HCT116 (cell line): ENCODE measurements at regions not wholly inside any gene's neighbourhood (a gene's known extent, or its start where the extent isn't known, plus 50 kb on each side); places are given as distances from the start of the nearest gene placed in this dataset.

ENCODE experiments used
- ATAC-seq: fragments of 200-7000 bp; cut with Tn5 transposase; 2 replicates; pipeline ENCODE4 v1.9.1; 2020; ENCODE audit warnings: mild to moderate bottlenecking, moderate library complexity
- BruUV-seq: library from RNA; stranded (reverse); fragments of 400-500 nt; replicated peaks from 2 replicates; lab custom pipeline; 2021; lab: Mats Ljungman, UMichigan
- CTCF ChIA-PET: fragments of 300-600 bp; sonication (Branson Sonifier 250); formaldehyde crosslinking; loops from one replicate; lab custom pipeline; 2021; ENCODE audit warnings: antibody characterized with exemption; lab: Charles Lee
- POLR2A ChIA-PET: fragments of 300-600, 350-600 bp; sonication (Branson Sonifier 250); formaldehyde crosslinking; loops from one replicate; lab custom pipeline; 2021; ENCODE audit warnings: antibody characterized with exemption; lab: Charles Lee
- RAD21 ChIA-PET, 2 experiments: fragments of 300-600 bp; sonication (Branson Sonifier 250); formaldehyde crosslinking; loops; one replicate each; lab custom pipeline; 2023; ENCODE audit warnings: low total read pairs in 2 of 2; ENCODE audit not compliant: uncharacterized antibody in 2 of 2, unreplicated experiment in 2 of 2, low non-redundant PET in 1 of 2; lab: Charles Lee
- DNase-seq: peaks from one replicate; pipeline ENCODE4 v3.0.0-alpha.2; 2010; ENCODE audit warnings: low read depth, low spot score
- H2AFZ ChIP-seq: fragments of 200-600 bp; shearing (Covaris generic), sonication (generic); 2 replicates; pipeline ENCODE4 v1.6.1; 2017; ENCODE audit warnings: low read depth, mixed run types, mixed read lengths, antibody characterized with exemption, low read length; ENCODE audit not compliant: poor library complexity, severe bottlenecking
- H3K27ac ChIP-seq: 2 replicates; pipeline ENCODE4 v1.5.1; 2012; ENCODE audit warnings: low read depth, low read length
- H3K27me3 ChIP-seq: fragments of 200-600 bp; sonication (generic); 2 replicates; pipeline ENCODE4 v1.6.1; 2016; ENCODE audit warnings: mixed run types, low read length, mixed read lengths; ENCODE audit not compliant: insufficient read depth
- H3K36me3 ChIP-seq, 2 experiments: fragments of 200-500 bp in 1 of 2; fragments of 200-600 bp in 1 of 2; sonication (Bioruptor generic) in 1 of 2; sonication (generic) in 1 of 2; 2 replicates each; pipeline versions ENCODE4 v1.5.1 to v1.6.1; 2014 to 2016; ENCODE audit warnings: low read length in 2 of 2, inconsistent platforms in 1 of 2, mixed read lengths in 1 of 2, mixed run types in 1 of 2; ENCODE audit not compliant: insufficient read depth in 2 of 2, control insufficient read depth in 1 of 2
- H3K4me1 ChIP-seq, 2 experiments: fragments of 200-600 bp in 1 of 2; sonication (generic) in 1 of 2; 2 replicates each; pipeline versions ENCODE4 v1.5.1 to v1.6.1; 2012 to 2017; ENCODE audit warnings: low read length in 2 of 2, inconsistent platforms in 1 of 2, mild to moderate bottlenecking in 1 of 2, mixed read lengths in 1 of 2, mixed run types in 1 of 2, moderate library complexity in 1 of 2; ENCODE audit not compliant: insufficient read depth in 2 of 2, control insufficient read depth in 1 of 2
- H3K4me2 ChIP-seq: fragments of 200-600 bp; sonication (generic); 2 replicates; pipeline ENCODE4 v1.6.1; 2017; ENCODE audit warnings: mixed run types, low read length, mixed read lengths
- H3K4me3 ChIP-seq, 2 experiments: fragments of 200-600 bp in 1 of 2; sonication (generic) in 1 of 2; replicated peaks in 1 of 2; 2 replicates each; pipeline ENCODE4 v1.5.1; 2011 to 2016; ENCODE audit warnings: low read length in 2 of 2, control low read depth in 1 of 2, low read depth in 1 of 2, mild to moderate bottlenecking in 1 of 2, mixed read lengths in 1 of 2, mixed run types in 1 of 2
- H3K79me2 ChIP-seq: fragments of 200-600 bp; sonication (generic); 2 replicates; pipeline ENCODE4 v1.6.1; 2017; ENCODE audit warnings: mild to moderate bottlenecking, mixed run types, low read length, moderate library complexity, mixed read lengths; ENCODE audit not compliant: insufficient read depth
- H3K9ac ChIP-seq: fragments of 200-600 bp; sonication (generic); 2 replicates; pipeline ENCODE4 v1.6.1; 2016; ENCODE audit warnings: low read length, mixed read lengths
- H3K9me2 ChIP-seq: fragments of 200-600 bp; sonication (generic), shearing (Covaris generic); 2 replicates; pipeline ENCODE4 v1.6.1; 2017; ENCODE audit warnings: mixed run types, mild to moderate bottlenecking, moderate library complexity; ENCODE audit not compliant: insufficient read depth
- H3K9me3 ChIP-seq, 2 experiments: fragments of 200-500 bp in 1 of 2; fragments of 200-600 bp in 1 of 2; sonication (Bioruptor generic) in 1 of 2; sonication (generic) in 1 of 2; 2 replicates each; pipeline ENCODE4 v1.6.1; 2014 to 2017; ENCODE audit warnings: low read length in 2 of 2, mixed read lengths in 2 of 2, inconsistent platforms in 1 of 2, low read depth in 1 of 2, mild to moderate bottlenecking in 1 of 2, mixed run types in 1 of 2, moderate library complexity in 1 of 2; ENCODE audit not compliant: control insufficient read depth in 1 of 2, insufficient read depth in 1 of 2
- H4K20me1 ChIP-seq: fragments of 200-600 bp; sonication (generic), shearing (Covaris generic); 2 replicates; pipeline ENCODE4 v1.6.1; 2017; ENCODE audit warnings: mixed run types, mild to moderate bottlenecking, moderate library complexity; ENCODE audit not compliant: insufficient read depth
- CBX3 ChIP-seq: IDR thresholded peaks from 2 replicates; pipeline ENCODE4 v1.6.1; 2012; ENCODE audit warnings: low read depth
- EGR1 ChIP-seq: IDR thresholded peaks from 2 replicates; pipeline ENCODE4 v1.6.1; 2012; ENCODE audit warnings: low read depth
- ELF1 ChIP-seq: IDR thresholded peaks from 2 replicates; pipeline ENCODE4 v1.6.1; 2012; ENCODE audit warnings: low read depth, borderline replicate concordance
- EZH2phosphoT487 ChIP-seq: fragments of 200-600 bp; IDR thresholded peaks from 2 replicates; pipeline ENCODE4 v1.6.1; 2018; ENCODE audit warnings: antibody characterized with exemption, borderline replicate concordance
- FOSL1 ChIP-seq: IDR thresholded peaks from 2 replicates; pipeline ENCODE4 v1.6.1; 2012; ENCODE audit warnings: low read depth
- POLR2A ChIP-seq: IDR thresholded peaks from 2 replicates; pipeline ENCODE4 v1.7.0; 2011; ENCODE audit warnings: borderline replicate concordance; ENCODE audit not compliant: insufficient read depth, insufficient read length; ENCODE audit errors: extremely low read depth
- POLR2AphosphoS5 ChIP-seq: IDR thresholded peaks from 2 replicates; pipeline ENCODE4 v1.6.1; 2011; ENCODE audit warnings: mild to moderate bottlenecking, low read depth, low read length, moderate library complexity
- RAD21 ChIP-seq: IDR thresholded peaks from 2 replicates; pipeline ENCODE4 v1.6.1; 2012; ENCODE audit warnings: low read depth, mild to moderate bottlenecking
- SIN3A ChIP-seq: IDR thresholded peaks from 2 replicates; pipeline ENCODE4 v1.6.1; 2012; ENCODE audit warnings: low read depth
- SP1 ChIP-seq: IDR thresholded peaks from 2 replicates; pipeline ENCODE4 v1.6.1; 2012; ENCODE audit warnings: low read depth
- ZNF274 ChIP-seq: fragments of 200-500 bp; sonication (Bioruptor generic); IDR thresholded peaks from 2 replicates; pipeline ENCODE4 v1.6.1; 2014; ENCODE audit warnings: mild to moderate bottlenecking, low read depth, low read length, inconsistent platforms
- intact Hi-C: fragments of 100-400 bp; cut with micrococcal nuclease; formaldehyde crosslinking; loops from 2 replicates; pipeline ENCODE4 v1.10.0; 2022
- TF ChIP-seq, protein P1 (sequence below): IDR thresholded peaks from 2 replicates; pipeline ENCODE4 v1.6.1; 2012
- TF ChIP-seq, protein P2 (sequence below): IDR thresholded peaks from 2 replicates; pipeline ENCODE4 v1.6.1; 2012
- TF ChIP-seq, protein P3 (sequence below), 3 experiments: fragments of 200-600 bp in 1 of 3; sonication (generic) in 1 of 3; IDR thresholded peaks in 2 of 3; conservative IDR thresholded peaks in 1 of 3; 2 replicates each; pipeline ENCODE4 v1.5.1; 2012 to 2017; ENCODE audit warnings: low read depth in 2 of 3, low read length in 2 of 3, antibody characterized with exemption in 1 of 3, borderline replicate concordance in 1 of 3, control low read depth in 1 of 3, mild to moderate bottlenecking in 1 of 3, mixed read lengths in 1 of 3, mixed run types in 1 of 3, moderate library complexity in 1 of 3; ENCODE audit not compliant: insufficient read depth in 1 of 3
- TF ChIP-seq, protein P4 (sequence below): IDR thresholded peaks from 2 replicates; pipeline ENCODE4 v1.6.1; 2011; ENCODE audit warnings: mild to moderate bottlenecking, low read length, moderate library complexity; ENCODE audit not compliant: insufficient replicate concordance; ENCODE audit errors: extremely low read depth

DNA sequence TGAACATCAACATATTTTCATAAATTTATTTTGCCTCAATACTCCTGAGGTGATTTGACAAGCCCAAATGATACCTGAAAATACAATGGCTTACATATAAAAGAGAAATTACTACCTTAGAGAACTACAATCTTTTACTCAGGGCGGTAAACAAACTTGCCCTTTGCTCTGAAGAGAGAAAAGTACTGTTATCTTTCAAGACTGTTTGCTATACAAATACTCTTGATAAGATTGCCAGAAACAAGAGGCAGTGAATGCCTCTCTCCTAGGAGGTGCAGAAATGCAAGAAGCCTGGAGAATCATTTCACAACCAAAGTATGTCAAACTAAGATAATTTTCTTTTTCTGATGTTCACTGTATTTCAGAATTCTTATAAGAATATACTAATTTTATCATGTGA lies 160.3 kb downstream of the ALX1 start:
- ChIA-PET POLR2A (no interaction called here), CTCF (interaction anchor here (1.9 kb wide), 1 partner anchor 285 kb away, joined by 10 read pairs; no protein-coding TSS in a partner anchor), RAD21 (no interaction called here)
- Histone ChIP-seq H3K4me2 (no peak overlapping the region), H2AFZ (no peak overlapping the region), H3K9me3 (no peaks in the 10 kb centered on the region), H4K20me1 (no peaks in the 10 kb centered on the region), H3K79me2 (no peaks in the 10 kb centered on the region), H3K4me1 (no peaks in the 10 kb centered on the region), H3K27me3 (no peaks in the 10 kb centered on the region), H3K27ac (no peak overlapping the region), H3K4me3 (no peak overlapping the region), H3K36me3 (no peaks in the 10 kb centered on the region), H3K9ac (no peak overlapping the region), H3K9me2 (no peaks in the 10 kb centered on the region)
- ATAC-seq (no peak), DNase-seq (no peak)
- TF ChIP-seq, protein P1, sequence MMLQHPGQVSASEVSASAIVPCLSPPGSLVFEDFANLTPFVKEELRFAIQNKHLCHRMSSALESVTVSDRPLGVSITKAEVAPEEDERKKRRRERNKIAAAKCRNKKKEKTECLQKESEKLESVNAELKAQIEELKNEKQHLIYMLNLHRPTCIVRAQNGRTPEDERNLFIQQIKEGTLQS = no peak
- TF ChIP-seq SIN3A (no peak), ZNF274 (no peak), CBX3 (no peak), RAD21 (no peak), POLR2AphosphoS5 (no peak), SP1 (no peak), EGR1 (no peak), FOSL1 (no peak), EZH2phosphoT487 (no peak), ELF1 (no peak), POLR2A (no peak)
- TF ChIP-seq, protein P2, sequence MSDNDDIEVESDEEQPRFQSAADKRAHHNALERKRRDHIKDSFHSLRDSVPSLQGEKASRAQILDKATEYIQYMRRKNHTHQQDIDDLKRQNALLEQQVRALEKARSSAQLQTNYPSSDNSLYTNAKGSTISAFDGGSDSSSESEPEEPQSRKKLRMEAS = no peak
- TF ChIP-seq, protein P3, sequence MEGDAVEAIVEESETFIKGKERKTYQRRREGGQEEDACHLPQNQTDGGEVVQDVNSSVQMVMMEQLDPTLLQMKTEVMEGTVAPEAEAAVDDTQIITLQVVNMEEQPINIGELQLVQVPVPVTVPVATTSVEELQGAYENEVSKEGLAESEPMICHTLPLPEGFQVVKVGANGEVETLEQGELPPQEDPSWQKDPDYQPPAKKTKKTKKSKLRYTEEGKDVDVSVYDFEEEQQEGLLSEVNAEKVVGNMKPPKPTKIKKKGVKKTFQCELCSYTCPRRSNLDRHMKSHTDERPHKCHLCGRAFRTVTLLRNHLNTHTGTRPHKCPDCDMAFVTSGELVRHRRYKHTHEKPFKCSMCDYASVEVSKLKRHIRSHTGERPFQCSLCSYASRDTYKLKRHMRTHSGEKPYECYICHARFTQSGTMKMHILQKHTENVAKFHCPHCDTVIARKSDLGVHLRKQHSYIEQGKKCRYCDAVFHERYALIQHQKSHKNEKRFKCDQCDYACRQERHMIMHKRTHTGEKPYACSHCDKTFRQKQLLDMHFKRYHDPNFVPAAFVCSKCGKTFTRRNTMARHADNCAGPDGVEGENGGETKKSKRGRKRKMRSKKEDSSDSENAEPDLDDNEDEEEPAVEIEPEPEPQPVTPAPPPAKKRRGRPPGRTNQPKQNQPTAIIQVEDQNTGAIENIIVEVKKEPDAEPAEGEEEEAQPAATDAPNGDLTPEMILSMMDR (IDR thresholded peaks at IDR 0.05 in 2 of 3, conservative IDR thresholded peaks at IDR 0.05 in 1 of 3; ENCODE audit: borderline replicate concordance in 1 of 3, insufficient read depth in 1 of 3, low read depth in 2 of 3, low read length in 2 of 3) = no peak
- TF ChIP-seq, protein P4, sequence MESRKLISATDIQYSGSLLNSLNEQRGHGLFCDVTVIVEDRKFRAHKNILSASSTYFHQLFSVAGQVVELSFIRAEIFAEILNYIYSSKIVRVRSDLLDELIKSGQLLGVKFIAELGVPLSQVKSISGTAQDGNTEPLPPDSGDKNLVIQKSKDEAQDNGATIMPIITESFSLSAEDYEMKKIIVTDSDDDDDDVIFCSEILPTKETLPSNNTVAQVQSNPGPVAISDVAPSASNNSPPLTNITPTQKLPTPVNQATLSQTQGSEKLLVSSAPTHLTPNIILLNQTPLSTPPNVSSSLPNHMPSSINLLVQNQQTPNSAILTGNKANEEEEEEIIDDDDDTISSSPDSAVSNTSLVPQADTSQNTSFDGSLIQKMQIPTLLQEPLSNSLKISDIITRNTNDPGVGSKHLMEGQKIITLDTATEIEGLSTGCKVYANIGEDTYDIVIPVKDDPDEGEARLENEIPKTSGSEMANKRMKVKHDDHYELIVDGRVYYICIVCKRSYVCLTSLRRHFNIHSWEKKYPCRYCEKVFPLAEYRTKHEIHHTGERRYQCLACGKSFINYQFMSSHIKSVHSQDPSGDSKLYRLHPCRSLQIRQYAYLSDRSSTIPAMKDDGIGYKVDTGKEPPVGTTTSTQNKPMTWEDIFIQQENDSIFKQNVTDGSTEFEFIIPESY = no peak
- BruUV-seq = no TSS peak
- intact Hi-C loops = loop anchor here (2.0 kb wide), 1 partner anchor 283 kb away; no protein-coding TSS in a partner anchor
